ENCODE measurements at regions not wholly inside any gene's neighbourhood (a gene's known extent, or its start where the extent isn't known, plus 50 kb on each side); places are given as distances from the start of the nearest gene placed in this dataset.
"Not testable (repeated sequence)": the region's sequence is repeated elsewhere in the genome, so short reads cannot be mapped to it uniquely, and the experiment has no call there.

- DNase-seq = no peak
Measured at GRCh38 chr16:85204242-85205010, 92.2 kb upstream of the CIBAR2 start.

- DNase-seq = not testable (repeated sequence)
Measured at GRCh38 chr16:85205257-85205656, 93.0 kb upstream of the CIBAR2 start.

GRCh38 chr16:85205747-85206471 lies 93.6 kb upstream of the CIBAR2 start:
- no peak for DNase-seq

- no peak for DNase-seq
Measured at GRCh38 chr16:85206472-85207356, 94.4 kb upstream of the CIBAR2 start.

- DNase-seq = no peak
Measured at GRCh38 chr16:85207357-85207921, 95.2 kb upstream of the CIBAR2 start.

- no peak for DNase-seq
Measured at GRCh38 chr16:85208181-85208580, 95.9 kb upstream of the CIBAR2 start.

- DNase-seq = no peak
Measured at GRCh38 chr16:85208643-85209520, 96.6 kb upstream of the CIBAR2 start.

GRCh38 chr16:85209526-85210121 lies 97.4 kb upstream of the CIBAR2 start:
- no peak for DNase-seq

- no peak for DNase-seq
Measured at GRCh38 chr16:85210423-85211169, 98.3 kb upstream of the CIBAR2 start.

GRCh38 chr16:85211271-85211801 lies 99.1 kb upstream of the CIBAR2 start:
- DNase-seq = no peak

GRCh38 chr16:85213926-85214675 lies 101.8 kb upstream of the CIBAR2 start:
- DNase-seq = no peak

GRCh38 chr16:85215478-85216118 lies 103.3 kb upstream of the CIBAR2 start:
- DNase-seq = no peak

- no peak for DNase-seq
Measured at GRCh38 chr16:85216522-85217375, 104.5 kb upstream of the CIBAR2 start.

GRCh38 chr16:85220125-85220839 lies 108.0 kb upstream of the CIBAR2 start:
- DNase-seq = no peak

- no peak for DNase-seq
Measured at GRCh38 chr16:85220964-85221731, 108.9 kb upstream of the CIBAR2 start.

GRCh38 chr16:85221771-85222154 lies 109.5 kb upstream of the CIBAR2 start:
- no peak for DNase-seq
